Fibroblast of skin of abdomen (primary cell): ENCODE measurements at regions not wholly inside any gene's neighbourhood (a gene's known extent, or its start where the extent isn't known, plus 50 kb on each side); places are given as distances from the start of the nearest gene placed in this dataset.

ENCODE experiments used
- DNase-seq: peaks from one replicate; pipeline ENCODE4 v3.0.0-alpha.2; 2013

DNA sequence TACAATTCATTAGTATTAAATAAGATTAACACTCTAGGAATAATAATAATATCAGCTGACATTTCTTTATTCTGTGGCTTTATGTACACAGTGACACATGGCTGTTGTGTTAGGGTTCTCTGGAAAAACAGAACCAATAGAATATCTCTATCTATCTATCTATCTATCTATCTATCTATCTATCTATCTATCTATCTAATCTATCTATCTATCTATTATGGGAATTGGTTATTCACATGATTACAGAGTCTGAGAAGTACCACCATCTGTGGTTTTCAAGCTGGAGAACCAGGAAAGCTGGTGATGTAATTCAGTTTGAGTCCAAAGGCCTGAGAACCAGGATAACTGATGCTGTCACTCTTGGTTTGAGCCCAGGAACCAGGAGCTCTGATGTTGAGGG, 194.1 kb upstream of the MTPN start:
- no peak for DNase-seq

DNA sequence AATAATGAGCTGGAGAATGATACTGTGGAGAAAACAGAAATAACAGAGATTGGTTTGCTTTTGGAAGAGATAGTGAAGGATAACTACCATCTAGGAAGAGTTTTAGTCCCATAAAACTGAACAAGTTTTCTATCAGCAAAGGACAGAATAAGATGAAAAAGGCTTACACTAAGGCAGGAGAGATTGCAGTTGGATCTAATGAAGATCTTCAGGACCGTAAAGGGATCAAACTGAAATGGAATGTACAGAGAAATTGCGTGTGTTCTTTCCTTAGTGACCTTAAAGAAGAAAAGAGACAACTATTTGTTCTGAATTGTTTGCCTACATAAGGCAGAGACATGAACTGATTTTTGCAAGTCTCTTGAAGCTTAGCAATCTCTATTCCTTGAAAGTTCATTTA, 191.7 kb upstream of the MTPN start:
- DNase-seq, result no peak

DNA sequence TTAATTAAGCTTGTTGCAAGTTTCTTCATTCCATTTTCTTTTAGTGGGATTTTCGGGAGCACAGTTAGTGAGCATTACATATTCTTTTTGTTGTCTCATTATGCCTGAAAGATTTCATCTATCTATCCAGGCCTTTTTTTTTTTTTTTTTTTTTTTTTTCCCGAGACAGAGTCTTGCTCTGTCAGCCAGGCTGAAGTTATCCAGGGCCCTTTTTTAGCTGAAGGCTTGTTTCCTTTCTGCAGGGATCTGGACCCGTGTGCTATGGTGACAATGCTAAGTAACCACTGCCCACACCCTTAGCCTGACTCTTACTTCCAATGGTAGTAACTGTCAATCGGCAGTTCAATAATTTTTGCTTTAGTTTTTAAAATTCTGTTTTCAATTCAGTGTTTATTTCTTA, 190.8 kb upstream of the MTPN start:
- DNase-seq, result no peak

- DNase-seq, result no peak
These were observed 189.4 kb upstream of the MTPN start for GRCh38 chr7:136166521-136166920.

GRCh38 chr7:136163340-136163801, 186.2 kb upstream of the MTPN start:
- DNase-seq, result peak; percentile 6

- DNase-seq, result no peak
These were observed 173.2 kb upstream of the MTPN start for GRCh38 chr7:136150311-136150710.

DNA sequence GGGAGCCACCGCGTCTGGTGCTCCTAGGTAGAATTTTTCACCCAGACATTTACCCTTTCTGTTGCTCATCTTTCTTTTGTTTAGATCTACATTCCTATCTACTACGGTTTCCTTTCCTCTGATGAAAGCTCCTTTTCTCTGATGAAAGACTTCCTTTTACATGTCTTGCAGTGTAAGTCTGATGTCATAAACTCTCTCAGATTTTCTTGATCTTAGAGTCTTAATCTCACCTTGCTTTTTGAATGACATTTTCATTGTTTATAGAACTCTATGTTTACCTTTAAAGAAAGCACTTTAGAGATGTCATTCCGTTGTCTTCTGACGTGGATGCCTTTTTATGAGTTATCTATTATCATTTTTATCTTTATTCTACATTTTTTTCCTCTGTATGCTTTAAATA, 171.8 kb upstream of the MTPN start:
- DNase-seq, result no peak

- no peak for DNase-seq
These were observed 169.8 kb upstream of the MTPN start for GRCh38 chr7:136146925-136147324.

DNA sequence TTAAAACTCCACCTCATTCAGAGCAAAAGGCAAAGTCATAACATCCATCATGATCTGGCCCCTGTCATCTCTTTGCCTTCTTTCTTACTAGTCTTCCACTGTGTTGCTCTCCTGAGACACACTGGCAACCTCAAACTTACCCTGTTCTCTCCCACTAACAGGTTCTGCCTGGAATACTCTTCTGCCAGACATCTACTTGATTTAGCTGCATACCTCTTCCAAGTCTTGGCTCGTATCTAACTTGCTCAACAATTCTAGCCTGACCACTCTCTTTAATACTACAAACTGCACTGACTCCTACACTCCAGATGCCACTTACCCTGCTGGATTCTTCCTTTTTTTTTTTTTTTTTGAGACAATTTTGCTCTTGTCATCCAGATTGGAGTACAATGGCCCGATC, 167.0 kb upstream of the MTPN start:
- DNase-seq, result no peak

DNA sequence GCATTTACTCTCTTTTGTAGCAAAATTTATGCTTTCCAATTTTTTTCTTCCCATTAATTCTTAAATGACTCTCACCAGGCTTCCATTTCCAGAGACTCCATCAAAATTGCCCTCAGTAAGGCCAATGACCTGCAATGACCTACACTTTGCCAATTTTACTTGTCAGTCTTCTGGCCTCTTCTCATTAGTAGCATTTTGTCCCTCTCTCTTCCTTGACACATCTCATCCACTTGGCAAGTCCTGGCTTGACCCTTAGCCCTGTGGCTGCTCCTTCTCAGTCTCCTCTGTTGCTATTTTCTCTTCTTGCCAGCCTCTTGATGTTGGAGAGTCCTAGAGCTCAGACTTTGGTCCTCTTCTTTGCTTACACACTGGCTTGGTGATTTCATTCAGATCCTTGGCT, 166.1 kb upstream of the MTPN start:
- DNase-seq, result no peak

GRCh38 chr7:136142583-136142982, 165.4 kb upstream of the MTPN start:
- DNase-seq, result no peak

GRCh38 chr7:136140469-136140868, 163.3 kb upstream of the MTPN start:
- no peak for DNase-seq

DNA sequence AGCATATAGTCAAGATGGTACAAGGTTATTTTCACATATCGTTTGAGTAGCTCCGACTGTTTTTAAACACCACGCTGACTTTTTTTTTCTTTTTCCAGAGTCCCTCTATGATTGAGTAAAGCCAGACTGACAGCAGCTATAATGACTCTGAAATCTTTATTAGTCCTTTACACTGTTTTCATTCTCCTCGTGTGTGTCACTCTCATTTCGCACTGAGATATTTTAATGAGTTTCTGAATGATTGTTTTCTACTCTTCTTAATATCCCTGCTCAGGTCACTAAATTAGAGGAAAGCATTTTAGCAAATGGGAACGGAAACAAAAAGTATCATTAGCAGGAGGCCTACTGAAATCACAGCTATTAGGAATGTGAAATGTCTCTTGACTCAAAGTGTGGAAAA, 162.3 kb upstream of the MTPN start:
- no peak for DNase-seq

DNA sequence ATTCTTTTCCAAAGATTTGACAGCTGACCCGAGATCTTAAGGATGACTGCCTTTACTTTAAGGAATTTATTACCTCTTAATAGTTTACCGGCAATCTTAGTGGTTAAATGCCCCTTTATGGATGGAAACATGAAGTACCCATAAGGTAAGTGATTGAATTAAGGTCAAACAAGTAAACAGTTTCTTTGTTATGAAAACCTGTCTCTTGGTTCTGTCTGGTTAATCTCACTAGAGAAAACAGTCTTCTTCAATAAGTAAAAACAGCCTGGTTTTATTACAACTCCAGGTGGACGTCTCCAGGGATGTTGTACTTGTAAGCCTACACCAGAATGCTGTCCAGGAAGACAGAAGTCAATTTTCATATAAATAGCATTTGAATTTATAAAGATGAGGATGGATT, 161.8 kb upstream of the MTPN start:
- DNase-seq, result no peak

GRCh38 chr7:136136906-136137454, 159.8 kb upstream of the MTPN start:
- DNase-seq, result no peak

DNA sequence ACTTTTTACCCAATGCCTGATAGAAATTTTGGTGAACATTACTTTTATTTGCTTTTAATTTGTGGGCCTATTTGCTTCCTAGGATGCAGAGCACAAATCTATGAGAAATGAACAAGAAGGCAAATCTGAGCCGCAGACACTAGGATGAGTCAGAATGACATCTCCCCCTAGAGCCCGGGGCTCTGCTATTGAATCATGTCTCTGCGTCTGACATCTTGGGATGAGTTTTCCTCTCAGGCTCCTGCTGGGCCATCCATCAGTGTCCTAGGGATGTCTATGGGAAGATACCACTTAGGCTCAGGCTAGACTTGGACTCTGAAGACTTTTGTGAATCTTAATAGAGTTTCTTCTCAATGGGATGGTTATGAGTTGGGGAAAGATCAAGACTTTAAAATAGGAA, 157.3 kb upstream of the MTPN start:
- DNase-seq, result peak; percentile 75

DNA sequence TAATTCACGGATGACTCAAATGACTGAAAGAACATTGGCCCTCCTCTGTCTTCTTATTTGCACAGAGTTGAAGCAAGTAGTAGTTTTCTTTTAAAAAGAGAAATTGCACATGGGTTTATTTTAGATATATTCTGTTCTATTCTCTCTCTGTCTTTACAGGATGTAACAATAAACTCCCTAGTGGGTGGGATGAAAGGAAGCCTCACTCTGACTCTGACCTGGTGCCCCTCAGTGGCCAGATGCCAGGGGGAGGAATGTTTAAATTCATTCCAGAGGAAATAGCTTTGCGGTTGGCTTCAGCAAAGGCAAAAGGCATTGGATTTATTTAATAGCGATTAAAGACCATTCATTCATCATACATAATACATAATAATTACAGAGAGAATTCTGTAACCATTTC, 156.4 kb upstream of the MTPN start:
- peak; percentile 79 for DNase-seq

DNA sequence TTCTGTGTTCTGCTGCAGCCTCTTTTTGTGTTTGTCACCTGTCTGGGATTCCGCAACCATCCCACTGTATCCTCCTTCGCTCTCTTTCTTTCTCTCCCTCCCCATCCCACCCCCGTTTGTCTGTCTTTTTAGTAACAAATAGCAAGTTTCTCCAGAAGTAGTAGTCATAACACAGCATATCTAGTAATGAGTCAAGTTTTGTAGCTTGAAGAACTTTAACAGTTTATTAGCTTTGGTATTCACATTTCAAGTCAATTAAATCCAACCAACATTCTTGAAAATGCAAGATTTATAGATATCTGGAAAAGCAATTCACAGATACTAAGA, 154.1 kb upstream of the MTPN start:
- DNase-seq, result no peak

DNA sequence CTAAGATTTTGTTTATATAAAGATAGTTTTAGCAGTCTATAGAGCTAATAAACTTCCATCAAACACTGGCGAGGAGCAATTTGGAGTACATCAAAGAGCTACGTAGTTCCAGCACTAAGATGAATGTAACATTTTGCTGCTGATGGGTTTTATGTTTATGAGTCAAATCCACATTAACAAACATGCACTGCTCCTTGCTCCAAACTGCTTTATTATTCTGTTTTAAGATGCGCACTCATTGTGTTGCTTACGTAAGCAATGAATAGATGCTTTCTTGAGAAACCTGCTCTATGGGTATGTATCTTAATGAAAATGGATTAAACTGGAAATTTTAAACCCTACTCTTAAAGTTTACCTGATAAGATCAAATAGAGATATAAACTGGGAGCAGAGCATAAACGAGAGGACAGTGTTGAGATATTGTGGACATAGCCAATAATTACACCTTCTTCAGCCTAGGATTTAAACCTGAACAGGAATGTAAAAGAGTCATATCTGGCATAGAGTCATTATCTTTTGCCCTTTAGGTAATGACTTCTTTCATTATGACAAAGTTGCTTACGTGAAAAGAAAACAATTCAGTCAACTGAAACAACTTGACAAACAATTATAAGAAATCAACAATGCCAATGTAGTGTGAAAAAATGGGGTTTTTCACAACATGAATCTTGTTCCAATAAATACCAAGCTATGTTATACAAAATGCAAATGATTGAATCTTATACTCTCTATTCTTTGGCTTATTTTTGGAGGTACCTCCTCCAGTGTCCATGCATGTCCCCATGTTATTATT, 153.5 kb upstream of the MTPN start:
- DNase-seq, result no peak

GRCh38 chr7:136128050-136128449, 150.9 kb upstream of the MTPN start:
- no peak for DNase-seq

DNA sequence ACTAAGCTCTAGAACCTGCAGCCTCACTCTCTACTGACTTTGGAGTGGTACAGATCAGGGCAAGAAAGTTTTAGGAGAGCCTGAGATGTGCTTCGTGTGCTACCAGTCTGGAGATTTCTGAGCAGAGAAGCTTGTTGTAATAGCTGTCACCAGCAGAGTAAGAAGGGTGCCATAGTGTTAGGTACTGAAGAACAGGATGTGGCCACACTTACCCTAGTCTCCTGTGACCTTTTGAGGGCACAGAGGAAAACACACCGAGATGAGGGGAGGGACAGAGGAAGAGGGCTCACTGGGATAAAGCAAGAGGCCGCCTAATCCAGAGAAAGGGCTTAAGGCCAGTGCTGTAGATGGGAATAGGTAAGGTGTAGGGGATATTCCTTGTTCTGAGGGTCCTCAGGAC, 146.2 kb upstream of the MTPN start:
- DNase-seq, result no peak

- no peak for DNase-seq
These were observed 144.9 kb upstream of the MTPN start for GRCh38 chr7:136122026-136122425.

- DNase-seq, result no peak
These were observed 140.4 kb upstream of the MTPN start for GRCh38 chr7:136117539-136117938.

DNA sequence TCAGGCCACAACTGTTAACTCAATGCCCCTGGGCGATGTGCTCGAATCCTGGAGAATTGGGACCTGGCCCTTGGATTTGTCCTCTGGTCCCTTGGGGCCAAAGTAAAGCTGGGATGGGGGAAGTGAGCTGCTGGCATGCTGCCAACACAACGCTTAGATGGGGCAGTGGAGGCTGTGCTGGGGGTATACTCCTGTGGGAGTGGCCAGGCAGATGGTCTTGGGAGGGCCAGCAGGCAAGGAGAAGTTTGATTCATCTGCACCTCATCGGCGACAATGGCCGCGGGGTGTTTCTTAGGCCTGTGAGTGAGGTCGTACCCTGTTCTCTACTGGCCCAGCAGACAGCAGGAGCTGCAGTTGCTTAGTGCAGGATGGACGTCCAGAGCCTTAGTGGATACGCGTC, 139.0 kb upstream of the MTPN start:
- DNase-seq, result no peak
